GM10248 (cell line): ENCODE measurements at regions not wholly inside any gene's neighbourhood (a gene's known extent, or its start where the extent isn't known, plus 50 kb on each side); places are given as distances from the start of the nearest gene placed in this dataset.

Experiments used
- CTCF ChIA-PET: fragments of 300-600 bp; sonication (Branson Sonifier 250); formaldehyde crosslinking; extraction: SDS; loops from one replicate; lab custom pipeline; 2021; ENCODE audit warnings: antibody characterized with exemption; lab: Yijun Ruan, JAX
- POLR2A ChIA-PET: fragments of 350-650 bp; sonication (Branson Sonifier 250); formaldehyde crosslinking; extraction: SDS; loops from one replicate; lab custom pipeline; 2020; ENCODE audit warnings: antibody characterized with exemption; lab: Yijun Ruan, JAX
- DNase-seq: peaks from one replicate; pipeline ENCODE4 v3.0.0; 2012; ENCODE audit errors: extremely low spot score
- CTCF ChIP-seq: IDR thresholded peaks from 2 replicates; pipeline ENCODE4 v1.5.1; 2012; ENCODE audit warnings: mild to moderate bottlenecking, low read depth; ENCODE audit errors: extremely low read depth, missing control alignments, control extremely low read depth

GRCh38 chr14:101215927-101216326 is 312.4 kb upstream of the RTL1 start:
- CTCF ChIA-PET, result no interaction called here
- no peak for TF ChIP-seq CTCF
- DNase-seq, result no peak
- POLR2A ChIA-PET, result no interaction called here

GRCh38 chr14:101216366-101217079 is 313.0 kb upstream of the RTL1 start:
- POLR2A ChIA-PET, result no interaction called here
- DNase-seq, result no peak

GRCh38 chr14:101217080-101217463 is 313.6 kb upstream of the RTL1 start:
- CTCF ChIA-PET, result no interaction called here
- DNase-seq, result no peak

More at GRCh38 chr14:101216366-101217079, 313.0 kb upstream of the RTL1 start:
- CTCF ChIA-PET, result no interaction called here
- no peak for TF ChIP-seq CTCF

GRCh38 chr14:101217616-101218371 is 314.3 kb upstream of the RTL1 start:
- no peak for DNase-seq
- ChIA-PET CTCF (no interaction called here), POLR2A (no interaction called here)
- no peak for TF ChIP-seq CTCF

More at GRCh38 chr14:101217080-101217463, 313.6 kb upstream of the RTL1 start:
- POLR2A ChIA-PET, result no interaction called here
- no peak for TF ChIP-seq CTCF

GRCh38 chr14:101219896-101220703 is 316.6 kb upstream of the RTL1 start:
- POLR2A ChIA-PET, result no interaction called here
- TF ChIP-seq CTCF, result no peak
- no peak for DNase-seq
- CTCF ChIA-PET, result no interaction called here

GRCh38 chr14:101220921-101221510 is 317.5 kb upstream of the RTL1 start:
- POLR2A ChIA-PET, result no interaction called here
- no peak for TF ChIP-seq CTCF
- DNase-seq, result no peak
- CTCF ChIA-PET, result no interaction called here
